ENCODE measurements at regions not wholly inside any gene's neighbourhood (a gene's known extent, or its start where the extent isn't known, plus 50 kb on each side); places are given as distances from the start of the nearest gene placed in this dataset.

GRCh38 chr4:13906727-13907126 lies 279.2 kb upstream of the BOD1L1 start:
- FAIRE-seq (no peak), DNase-seq (ENCODE audit: low read depth, low spot score) (no peak)
- Histone ChIP-seq H3K4me1 (ENCODE audit: control insufficient read depth, extremely low read depth, insufficient read depth, low read length) (peaks cover 35% of the 10 kb centered on the region), H3K9me1 (ENCODE audit: control insufficient read depth, extremely low read depth, insufficient read depth, low read length) (no peaks in the 10 kb centered on the region), H3K4me3 (ENCODE audit: control insufficient read depth in 2 of 3, extremely low read depth in 1 of 3, insufficient read depth in 2 of 3, low read depth in 1 of 3, low read length in 3 of 3) (no peak overlapping the region), H3K27me3 (ENCODE audit: control insufficient read depth, extremely low read depth, insufficient read depth, low read length) (no peaks in the 10 kb centered on the region), H3K4me2 (ENCODE audit: control insufficient read depth, extremely low read depth, insufficient read depth, low read depth, low read length) (peak overlapping the region; percentile 65), H3K9me3 (ENCODE audit: control insufficient read depth, low read depth, low read length) (no peaks in the 10 kb centered on the region), H4K20me1 (ENCODE audit: control insufficient read depth, extremely low read depth, insufficient read depth, low read length) (no peaks in the 10 kb centered on the region), H3K36me3 (ENCODE audit: control insufficient read depth in 2 of 2, extremely low read depth in 1 of 2, insufficient read depth in 2 of 2, low read length in 2 of 2) (no peaks in the 10 kb centered on the region), H3K9ac (ENCODE audit: control insufficient read depth, extremely low read depth, insufficient read depth, low read length) (no peak overlapping the region), H3K27ac (ENCODE audit: control insufficient read depth, insufficient read depth, low read length) (peak overlapping the region; percentile 91), H2AFZ (ENCODE audit: control insufficient read depth, low read length) (no peak overlapping the region), H3K79me2 (ENCODE audit: control insufficient read depth, insufficient read depth, low read length) (no peaks in the 10 kb centered on the region)
- no peak for TF ChIP-seq CTCF (optimal IDR thresholded peaks at IDR 0.05 in 1 of 3, IDR thresholded peaks at IDR 0.05 in 1 of 3, conservative IDR thresholded peaks at IDR 0.05 in 1 of 3; ENCODE audit: extremely low read depth in 1 of 3, insufficient read depth in 2 of 3, low read length in 3 of 3)
- TF ChIP-seq EZH2 (IDR thresholded peaks at IDR 0.05; ENCODE audit: low read length) = no peak
- dilution Hi-C loops (cut with MboI; ENCODE audit: extremely low pct_ligation_motif_present, low sequenced_read_pairs) = no loop called here

DNA sequence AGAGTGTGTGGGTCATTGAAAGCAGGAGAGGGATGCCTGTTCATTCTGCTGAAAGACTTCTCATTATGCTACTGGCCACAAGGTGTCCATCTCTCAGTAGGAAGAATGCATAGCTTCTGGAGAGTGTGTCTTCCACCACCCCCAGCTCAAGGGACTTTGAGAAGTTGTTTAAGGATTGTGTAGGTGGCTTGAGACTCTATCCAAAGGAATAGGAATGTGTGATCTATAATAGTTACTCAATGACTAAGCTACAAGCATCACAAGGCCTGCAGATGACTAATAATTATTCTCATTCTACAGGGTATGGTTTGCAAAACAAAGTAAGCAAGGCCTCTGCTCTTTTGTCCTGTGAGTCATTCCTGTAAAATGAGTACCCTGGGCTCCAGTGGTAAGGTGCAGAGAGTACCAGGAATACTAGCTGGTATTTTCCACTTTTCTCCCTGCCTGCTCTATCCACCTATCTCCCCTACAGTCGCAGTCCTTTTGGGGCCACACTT lies 279.8 kb upstream of the BOD1L1 start:
- peak; percentile 88 for DNase-seq (ENCODE audit: low read depth, low spot score)
- dilution Hi-C loops (cut with MboI; ENCODE audit: extremely low pct_ligation_motif_present, low sequenced_read_pairs) = no loop called here
- Histone ChIP-seq H3K9ac (ENCODE audit: control insufficient read depth, extremely low read depth, insufficient read depth, low read length) (peak overlapping the region; percentile 60), H3K4me3 (ENCODE audit: control insufficient read depth in 2 of 3, extremely low read depth in 1 of 3, insufficient read depth in 2 of 3, low read depth in 1 of 3, low read length in 3 of 3) (peak overlapping the region in 1 of 3 experiments; percentile 21), H3K27me3 (ENCODE audit: control insufficient read depth, extremely low read depth, insufficient read depth, low read length) (no peaks in the 10 kb centered on the region), H3K27ac (ENCODE audit: control insufficient read depth, insufficient read depth, low read length) (peak overlapping the region; percentile 91), H2AFZ (ENCODE audit: control insufficient read depth, low read length) (peak overlapping the region; percentile 78), H3K79me2 (ENCODE audit: control insufficient read depth, insufficient read depth, low read length) (no peaks in the 10 kb centered on the region), H3K4me1 (ENCODE audit: control insufficient read depth, extremely low read depth, insufficient read depth, low read length) (peaks cover 29% of the 10 kb centered on the region), H3K36me3 (ENCODE audit: control insufficient read depth in 2 of 2, extremely low read depth in 1 of 2, insufficient read depth in 2 of 2, low read length in 2 of 2) (no peaks in the 10 kb centered on the region), H3K9me1 (ENCODE audit: control insufficient read depth, extremely low read depth, insufficient read depth, low read length) (no peaks in the 10 kb centered on the region), H3K4me2 (ENCODE audit: control insufficient read depth, extremely low read depth, insufficient read depth, low read depth, low read length) (peak overlapping the region; percentile 68), H4K20me1 (ENCODE audit: control insufficient read depth, extremely low read depth, insufficient read depth, low read length) (no peaks in the 10 kb centered on the region), H3K9me3 (ENCODE audit: control insufficient read depth, low read depth, low read length) (no peaks in the 10 kb centered on the region)
- peak; percentile 93 for FAIRE-seq
- TF ChIP-seq CTCF (optimal IDR thresholded peaks at IDR 0.05 in 1 of 3, IDR thresholded peaks at IDR 0.05 in 1 of 3, conservative IDR thresholded peaks at IDR 0.05 in 1 of 3; ENCODE audit: extremely low read depth in 1 of 3, insufficient read depth in 2 of 3, low read length in 3 of 3) (peak in 1 of 3 experiments; percentile 55), EZH2 (IDR thresholded peaks at IDR 0.05; ENCODE audit: low read length) (no peak)
